Esophagus muscularis mucosa (tissue), 4 donors: ENCODE measurements at regions not wholly inside any gene's neighbourhood (a gene's known extent, or its start where the extent isn't known, plus 50 kb on each side); places are given as distances from the start of the nearest gene placed in this dataset.

Source experiments
- DNase-seq: peaks from one replicate; pipeline ENCODE4 v3.0.0-alpha.2; 2017; ENCODE audit errors: extremely low spot score
- H3K27ac ChIP-seq, 4 donors: fragments of 200-600 bp; sonication (generic); replicated peaks in 1 of 4; 1 replicate in 3 of 4; 2 replicates in 1 of 4; pipeline ENCODE4 v1.5.1; 2016 to 2019; ENCODE audit warnings: mild to moderate bottlenecking in 1 of 4
- H3K27me3 ChIP-seq, 4 donors: fragments of 200-600 bp; sonication (generic); one replicate each; pipeline versions ENCODE4 v1.5.1 to v1.6.0; 2016 to 2019
- H3K36me3 ChIP-seq, 4 donors: fragments of 200-600 bp; sonication (generic); one replicate each; pipeline ENCODE4 v1.5.1; 2016 to 2019
- H3K4me1 ChIP-seq, 4 donors: fragments of 200-600 bp; sonication (generic); one replicate each; pipeline ENCODE4 v1.5.1; 2016 to 2019
- H3K4me3 ChIP-seq, 4 donors: fragments of 200-600 bp; sonication (generic); 1 replicate in 2 of 4; 2 replicates in 2 of 4; pipeline ENCODE4 v1.5.1; 2016 to 2019; ENCODE audit warnings: mild to moderate bottlenecking in 4 of 4, moderate library complexity in 1 of 4
- H3K9me3 ChIP-seq, 4 donors: fragments of 200-600 bp; sonication (generic); 1 replicate in 3 of 4; 2 replicates in 1 of 4; pipeline ENCODE4 v1.5.1; 2016 to 2019
- EP300 ChIP-seq: sonication (generic); formaldehyde crosslinking; IDR thresholded peaks from one replicate; pipeline ENCODE4 v1.6.1; 2017; ENCODE audit warnings: antibody characterized with exemption
- POLR2A ChIP-seq: fragments of 450-650 bp; IDR thresholded peaks from one replicate; pipeline ENCODE4 v1.6.1; 2017; ENCODE audit warnings: antibody characterized with exemption, moderate library complexity, mild to moderate bottlenecking, low read depth
- POLR2AphosphoS5 ChIP-seq, 2 donors: sonication (generic); formaldehyde crosslinking; IDR thresholded peaks; one replicate each; pipeline ENCODE4 v1.6.1; 2017; ENCODE audit warnings: antibody characterized with exemption in 2 of 2
- WGBS: methylation state at CpG from one replicate; pipeline ENCODE4 v1.1.5; 2018; 5-methylcytosine and 5-hydroxymethylcytosine counted together
- intact Hi-C: fragments of 100-400 bp; cut with DNase I; formaldehyde crosslinking; loops from one replicate; pipeline ENCODE4 v1.15.1; 2023
- TF ChIP-seq, protein P1 (sequence below), 3 experiments: fragments of 200-600 bp in 2 of 3; fragments of 450-650 bp in 1 of 3; sonication (generic) in 2 of 3; IDR thresholded peaks; one replicate each; pipeline ENCODE4 v1.5.1; 2017 to 2019; ENCODE audit warnings: antibody characterized with exemption in 3 of 3, mild to moderate bottlenecking in 2 of 3, moderate library complexity in 1 of 3

DNA sequence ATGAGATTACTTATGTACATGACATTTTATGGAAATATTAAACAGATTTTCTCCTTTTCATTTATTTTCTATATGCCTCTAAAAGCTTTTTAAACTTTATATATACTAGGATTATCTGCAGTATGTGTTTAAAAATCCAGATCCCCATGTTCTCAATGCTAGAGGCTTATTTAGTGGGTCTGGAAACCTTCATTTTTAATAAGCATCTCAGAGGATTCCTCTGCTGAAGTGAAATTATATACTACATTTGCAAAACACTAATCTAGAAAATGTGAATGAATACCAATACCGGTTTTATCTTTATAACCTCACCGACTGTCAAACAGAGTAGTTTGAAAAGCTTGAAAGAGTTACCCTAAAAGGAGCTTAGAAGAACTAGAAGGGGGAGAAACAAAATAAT lies 863.8 kb upstream of the ZWINT start:
- intact Hi-C loops, result no loop called here
- no peaks in the 10 kb centered on the region for H3K36me3 ChIP-seq
- H3K4me3 ChIP-seq, result no peak overlapping the region
- H3K27ac ChIP-seq, result no peak overlapping the region
- WGBS, result 32% methylated on average over 2 of the region's 2 CpGs
- H3K9me3 ChIP-seq, result no peaks in the 10 kb centered on the region
- H3K27me3 ChIP-seq, result no peaks in the 10 kb centered on the region
- DNase-seq, result no peak
- H3K4me1 ChIP-seq, result no peaks in the 10 kb centered on the region
- TF ChIP-seq POLR2AphosphoS5 (IDR thresholded peaks at IDR 0.05) (no peak), EP300 (no peak), POLR2A (no peak)
- TF ChIP-seq, protein P1, sequence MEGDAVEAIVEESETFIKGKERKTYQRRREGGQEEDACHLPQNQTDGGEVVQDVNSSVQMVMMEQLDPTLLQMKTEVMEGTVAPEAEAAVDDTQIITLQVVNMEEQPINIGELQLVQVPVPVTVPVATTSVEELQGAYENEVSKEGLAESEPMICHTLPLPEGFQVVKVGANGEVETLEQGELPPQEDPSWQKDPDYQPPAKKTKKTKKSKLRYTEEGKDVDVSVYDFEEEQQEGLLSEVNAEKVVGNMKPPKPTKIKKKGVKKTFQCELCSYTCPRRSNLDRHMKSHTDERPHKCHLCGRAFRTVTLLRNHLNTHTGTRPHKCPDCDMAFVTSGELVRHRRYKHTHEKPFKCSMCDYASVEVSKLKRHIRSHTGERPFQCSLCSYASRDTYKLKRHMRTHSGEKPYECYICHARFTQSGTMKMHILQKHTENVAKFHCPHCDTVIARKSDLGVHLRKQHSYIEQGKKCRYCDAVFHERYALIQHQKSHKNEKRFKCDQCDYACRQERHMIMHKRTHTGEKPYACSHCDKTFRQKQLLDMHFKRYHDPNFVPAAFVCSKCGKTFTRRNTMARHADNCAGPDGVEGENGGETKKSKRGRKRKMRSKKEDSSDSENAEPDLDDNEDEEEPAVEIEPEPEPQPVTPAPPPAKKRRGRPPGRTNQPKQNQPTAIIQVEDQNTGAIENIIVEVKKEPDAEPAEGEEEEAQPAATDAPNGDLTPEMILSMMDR (IDR thresholded peaks at IDR 0.05), result no peak

DNA sequence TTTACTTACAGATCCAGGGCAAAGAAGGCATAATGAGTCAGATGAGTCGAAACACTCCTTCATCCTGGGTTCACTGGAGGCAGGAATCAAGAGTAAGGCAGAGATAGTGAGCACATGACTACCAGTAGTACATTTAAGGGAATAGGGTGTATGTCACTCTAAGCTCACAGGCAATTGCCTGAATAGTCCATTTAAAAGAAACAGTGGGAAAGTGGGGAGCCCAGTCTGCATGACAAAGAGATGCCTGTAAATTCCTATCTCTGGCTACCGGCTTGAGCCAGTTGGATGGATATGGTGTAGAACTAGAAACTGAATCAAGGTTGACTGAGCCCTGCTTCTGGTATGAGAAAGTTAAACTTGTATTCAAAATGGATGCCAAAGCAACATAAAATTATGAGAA lies 861.5 kb upstream of the ZWINT start:
- intact Hi-C loops, result no loop called here
- 54% methylated on average over 2 of the region's 2 CpGs for WGBS
- H3K36me3 ChIP-seq, result no peaks in the 10 kb centered on the region
- H3K9me3 ChIP-seq, result no peaks in the 10 kb centered on the region
- DNase-seq, result no peak
- no peaks in the 10 kb centered on the region for H3K4me1 ChIP-seq
- no peak overlapping the region for H3K4me3 ChIP-seq
- no peaks in the 10 kb centered on the region for H3K27me3 ChIP-seq
- TF ChIP-seq POLR2A (no peak), EP300 (no peak), POLR2AphosphoS5 (IDR thresholded peaks at IDR 0.05) (no peak)
- TF ChIP-seq, protein P1 (IDR thresholded peaks at IDR 0.05), result no peak
- H3K27ac ChIP-seq, result no peak overlapping the region

DNA sequence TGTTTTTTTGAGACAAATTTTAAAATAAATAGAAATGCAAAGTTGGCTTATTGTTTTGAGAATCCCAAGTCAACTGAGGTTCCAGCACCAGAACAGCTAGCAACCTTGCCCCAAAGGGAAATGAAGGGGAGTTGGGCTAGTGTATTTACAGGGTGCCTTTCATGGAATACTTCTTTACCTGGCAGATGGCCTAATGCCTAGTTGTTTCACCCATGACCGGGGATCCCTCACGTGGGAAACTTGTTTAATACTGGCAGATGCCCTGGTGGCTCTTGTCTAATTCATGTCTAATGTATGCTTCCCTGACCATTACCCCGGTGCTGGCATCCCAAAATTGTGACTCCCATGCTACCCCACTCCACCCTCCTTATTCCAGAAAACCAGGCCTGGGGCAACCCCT lies 861.1 kb upstream of the ZWINT start:
- no peaks in the 10 kb centered on the region for H3K27me3 ChIP-seq
- no peak overlapping the region for H3K4me3 ChIP-seq
- TF ChIP-seq, protein P1 (IDR thresholded peaks at IDR 0.05), result no peak
- no peak for TF ChIP-seq EP300
- TF ChIP-seq POLR2AphosphoS5 (IDR thresholded peaks at IDR 0.05), result no peak
- no peak for TF ChIP-seq POLR2A
- H3K27ac ChIP-seq, result no peak overlapping the region
- no peaks in the 10 kb centered on the region for H3K9me3 ChIP-seq
- H3K4me1 ChIP-seq, result no peaks in the 10 kb centered on the region
- 61% methylated on average over 3 of the region's 3 CpGs for WGBS
- H3K36me3 ChIP-seq, result no peaks in the 10 kb centered on the region
- intact Hi-C loops, result no loop called here
- DNase-seq, result no peak

GRCh38 chr10:57221674-57222073 lies 860.6 kb upstream of the ZWINT start:
- DNase-seq, result no peak
- TF ChIP-seq, protein P1 (IDR thresholded peaks at IDR 0.05), result no peak
- TF ChIP-seq EP300, result no peak
- TF ChIP-seq POLR2A, result no peak
- no peak for TF ChIP-seq POLR2AphosphoS5 (IDR thresholded peaks at IDR 0.05)
- 39% methylated on average over 3 of the region's 3 CpGs for WGBS
- intact Hi-C loops, result no loop called here
- no peaks in the 10 kb centered on the region for H3K4me1 ChIP-seq
- no peaks in the 10 kb centered on the region for H3K36me3 ChIP-seq
- H3K4me3 ChIP-seq, result no peak overlapping the region
- H3K27me3 ChIP-seq, result no peaks in the 10 kb centered on the region
- H3K9me3 ChIP-seq, result no peaks in the 10 kb centered on the region
- no peak overlapping the region for H3K27ac ChIP-seq

- TF ChIP-seq, protein P1 (IDR thresholded peaks at IDR 0.05), result no peak
- TF ChIP-seq POLR2A, result no peak
- no peak for TF ChIP-seq POLR2AphosphoS5 (IDR thresholded peaks at IDR 0.05)
- TF ChIP-seq EP300, result no peak
Observed at GRCh38 chr10:57218382-57218781, 857.3 kb upstream of the ZWINT start.

More at GRCh38 chr10:57218382-57218781, 857.3 kb upstream of the ZWINT start:
- Histone ChIP-seq H3K9me3 (no peaks in the 10 kb centered on the region), H3K36me3 (no peaks in the 10 kb centered on the region), H3K4me1 (no peaks in the 10 kb centered on the region), H3K27ac (no peak overlapping the region), H3K27me3 (no peaks in the 10 kb centered on the region), H3K4me3 (no peak overlapping the region)
- intact Hi-C loops, result no loop called here
- no peak for DNase-seq
